Parathyroid adenoma (tissue), 2 donors: ENCODE measurements at regions not wholly inside any gene's neighbourhood (a gene's known extent, or its start where the extent isn't known, plus 50 kb on each side); places are given as distances from the start of the nearest gene placed in this dataset.

Experiments
- H2AFZ ChIP-seq: fragments of 300-600 bp; sonication (generic); one replicate; pipeline ENCODE4 v1.7.0; 2017; ENCODE audit warnings: antibody characterized with exemption, mild to moderate bottlenecking
- H3K27ac ChIP-seq: fragments of 300-600 bp; sonication (generic); one replicate; pipeline ENCODE4 v1.7.0; 2017
- H3K27me3 ChIP-seq: fragments of 300-600 bp; sonication (generic); one replicate; pipeline ENCODE4 v1.7.0; 2017; ENCODE audit warnings: low read length; ENCODE audit not compliant: control insufficient read depth, insufficient read depth
- H3K36me3 ChIP-seq: fragments of 300-600 bp; sonication (generic); one replicate; pipeline ENCODE4 v1.7.0; 2017; ENCODE audit warnings: low read length; ENCODE audit not compliant: control insufficient read depth, insufficient read depth
- H3K4me1 ChIP-seq: fragments of 300-600 bp; sonication (generic); one replicate; pipeline ENCODE4 v1.7.0; 2017; ENCODE audit warnings: control low read depth
- H3K4me2 ChIP-seq: fragments of 300-600 bp; sonication (generic); one replicate; pipeline ENCODE4 v1.7.0; 2017; ENCODE audit warnings: low read length
- H3K4me3 ChIP-seq: fragments of 300-600 bp; sonication (generic); one replicate; pipeline ENCODE4 v1.7.0; 2017; ENCODE audit warnings: low read depth, low read length
- H3K79me2 ChIP-seq: fragments of 300-600 bp; sonication (generic); one replicate; pipeline ENCODE4 v1.7.0; 2017; ENCODE audit warnings: control low read depth
- H3K9ac ChIP-seq: fragments of 300-600 bp; sonication (generic); one replicate; pipeline ENCODE4 v1.7.0; 2017; ENCODE audit warnings: mild to moderate bottlenecking
- H3K9me3 ChIP-seq: fragments of 300-600 bp; sonication (generic); one replicate; pipeline ENCODE4 v1.7.0; 2017; ENCODE audit warnings: low read length; ENCODE audit not compliant: control insufficient read depth
- CTCF ChIP-seq: fragments of 300-600 bp; sonication (generic); IDR thresholded peaks from one replicate; pipeline ENCODE4 v1.7.0; 2017; ENCODE audit warnings: antibody characterized with exemption, mild to moderate bottlenecking
- donor health status: primary hyperparathyroidism.

DNA sequence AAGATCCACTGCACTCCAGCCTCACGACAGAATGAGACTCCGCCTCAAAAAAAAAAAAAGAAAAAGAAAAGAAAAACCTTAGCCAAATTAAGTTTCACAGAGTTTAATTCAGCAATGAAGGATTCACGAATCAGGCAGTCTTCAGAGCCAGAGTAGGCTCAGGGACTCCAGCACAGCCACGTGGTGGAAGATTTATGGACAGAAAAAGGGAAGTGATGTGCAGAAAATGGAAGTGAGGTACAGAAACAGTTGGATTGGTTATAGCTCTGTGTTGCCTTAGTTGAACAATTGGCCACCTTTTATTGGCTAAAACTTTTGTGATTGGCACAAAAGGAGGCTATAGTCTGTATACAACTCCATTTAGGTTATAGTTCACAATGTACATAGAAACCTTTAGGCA is 256.6 kb downstream of the HS3ST3B1 start:
- no peaks in the 10 kb centered on the region for H3K36me3 ChIP-seq
- peaks cover 14% of the 10 kb centered on the region for H3K4me1 ChIP-seq
- peak overlapping the region; percentile 40 for H2AFZ ChIP-seq
- H3K9me3 ChIP-seq: no peaks in the 10 kb centered on the region
- no peak overlapping the region for H3K27ac ChIP-seq
- TF ChIP-seq CTCF: no peak
- no peak overlapping the region for H3K4me2 ChIP-seq
- H3K9ac ChIP-seq: no peak overlapping the region
- no peak overlapping the region for H3K4me3 ChIP-seq
- H3K27me3 ChIP-seq: no peaks in the 10 kb centered on the region
- H3K79me2 ChIP-seq: no peaks in the 10 kb centered on the region

DNA sequence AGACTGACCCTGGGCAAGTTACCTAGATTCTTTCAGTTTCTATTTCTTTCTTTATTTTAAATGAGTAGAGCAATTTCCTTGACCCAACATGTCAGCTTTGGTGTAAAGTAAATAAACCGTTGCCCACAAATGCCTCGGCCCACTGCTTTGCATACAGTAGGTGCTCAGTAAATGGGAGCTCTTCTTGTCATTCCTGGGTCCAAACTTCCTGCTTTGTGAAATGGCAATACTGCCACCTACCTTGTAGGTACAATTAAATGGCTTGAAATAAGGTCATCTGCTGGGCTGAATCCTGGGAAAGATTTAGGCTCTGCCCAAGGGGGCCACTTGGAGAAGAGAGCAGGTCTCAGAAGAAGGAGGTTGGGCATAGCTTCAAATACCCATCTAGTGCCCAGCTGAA is 253.0 kb downstream of the HS3ST3B1 start:
- Histone ChIP-seq H3K27ac (no peak overlapping the region), H3K79me2 (no peaks in the 10 kb centered on the region), H2AFZ (no peak overlapping the region), H3K9ac (no peak overlapping the region), H3K4me1 (no peaks in the 10 kb centered on the region), H3K4me2 (no peak overlapping the region), H3K27me3 (no peaks in the 10 kb centered on the region), H3K36me3 (no peaks in the 10 kb centered on the region), H3K9me3 (no peaks in the 10 kb centered on the region), H3K4me3 (no peak overlapping the region)
- TF ChIP-seq CTCF: no peak

DNA sequence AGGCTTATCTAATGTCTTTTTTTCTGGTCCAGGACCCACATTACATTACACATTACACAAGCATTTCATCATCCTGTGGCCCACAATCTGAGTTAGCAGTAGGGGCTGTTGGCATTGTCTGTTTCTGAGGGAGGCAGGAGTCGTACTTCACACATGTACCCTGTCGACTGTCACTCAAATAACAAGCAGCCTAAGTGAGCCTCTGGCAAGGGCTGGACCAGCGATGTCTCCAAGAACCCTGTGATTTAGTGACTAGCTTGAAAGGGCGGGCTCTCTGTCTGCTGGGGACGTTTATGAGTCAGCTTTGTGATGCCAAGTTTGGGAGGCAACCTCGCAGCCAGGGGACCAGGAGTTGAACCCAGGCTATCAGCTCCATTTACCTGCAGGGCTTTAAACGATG is 251.4 kb downstream of the HS3ST3B1 start:
- H3K4me2 ChIP-seq: no peak overlapping the region
- H3K4me1 ChIP-seq: no peaks in the 10 kb centered on the region
- no peak overlapping the region for H3K9ac ChIP-seq
- no peak overlapping the region for H3K4me3 ChIP-seq
- no peaks in the 10 kb centered on the region for H3K27me3 ChIP-seq
- no peaks in the 10 kb centered on the region for H3K79me2 ChIP-seq
- no peak for TF ChIP-seq CTCF
- no peak overlapping the region for H2AFZ ChIP-seq
- no peaks in the 10 kb centered on the region for H3K36me3 ChIP-seq
- no peak overlapping the region for H3K27ac ChIP-seq
- no peaks in the 10 kb centered on the region for H3K9me3 ChIP-seq

DNA sequence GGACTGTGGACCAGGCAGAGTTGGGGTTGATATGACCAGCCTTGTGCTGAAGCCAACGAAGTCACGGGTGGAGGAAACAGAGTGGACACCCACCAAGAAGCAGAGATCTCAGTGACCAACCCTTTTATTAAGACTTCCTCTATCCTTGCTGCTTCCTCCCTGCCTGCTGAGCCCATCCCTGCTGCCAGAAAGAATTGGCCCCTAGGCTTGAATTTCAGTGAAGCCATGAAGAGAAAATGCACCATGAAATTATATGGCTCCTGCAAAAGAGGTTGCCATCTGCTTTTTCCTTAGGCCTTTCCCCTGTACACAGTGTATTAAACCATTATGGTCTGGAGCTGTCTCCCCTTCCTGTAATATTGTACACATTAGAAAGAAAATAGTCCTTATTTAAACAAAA is 246.7 kb downstream of the HS3ST3B1 start:
- Histone ChIP-seq H3K4me3 (no peak overlapping the region), H2AFZ (no peak overlapping the region), H3K79me2 (no peaks in the 10 kb centered on the region), H3K4me2 (no peak overlapping the region), H3K27ac (no peak overlapping the region), H3K4me1 (no peaks in the 10 kb centered on the region), H3K36me3 (no peaks in the 10 kb centered on the region), H3K27me3 (no peaks in the 10 kb centered on the region), H3K9ac (no peak overlapping the region), H3K9me3 (no peaks in the 10 kb centered on the region)
- TF ChIP-seq CTCF: no peak

GRCh38 chr17:14547016-14547415 is 246.1 kb downstream of the HS3ST3B1 start:
- H3K9me3 ChIP-seq: no peaks in the 10 kb centered on the region
- no peak overlapping the region for H3K27ac ChIP-seq
- H3K79me2 ChIP-seq: no peaks in the 10 kb centered on the region
- no peak overlapping the region for H3K9ac ChIP-seq
- TF ChIP-seq CTCF: no peak
- H3K4me2 ChIP-seq: no peak overlapping the region
- H2AFZ ChIP-seq: no peak overlapping the region
- no peaks in the 10 kb centered on the region for H3K36me3 ChIP-seq
- no peak overlapping the region for H3K4me3 ChIP-seq
- no peaks in the 10 kb centered on the region for H3K27me3 ChIP-seq
- H3K4me1 ChIP-seq: no peaks in the 10 kb centered on the region
